C4-2B (cell line): ENCODE measurements at regions not wholly inside any gene's neighbourhood (a gene's known extent, or its start where the extent isn't known, plus 50 kb on each side); places are given as distances from the start of the nearest gene placed in this dataset.

Source experiments
- CTCF ChIP-seq: fragments of 450-650 bp; conservative IDR thresholded peaks from 2 replicates; pipeline ENCODE4 v1.5.1; 2017; ENCODE audit warnings: mild to moderate bottlenecking
- ZFX ChIP-seq: fragments of 450-650 bp; IDR thresholded peaks from 2 replicates; pipeline ENCODE4 v1.6.1; 2017

DNA sequence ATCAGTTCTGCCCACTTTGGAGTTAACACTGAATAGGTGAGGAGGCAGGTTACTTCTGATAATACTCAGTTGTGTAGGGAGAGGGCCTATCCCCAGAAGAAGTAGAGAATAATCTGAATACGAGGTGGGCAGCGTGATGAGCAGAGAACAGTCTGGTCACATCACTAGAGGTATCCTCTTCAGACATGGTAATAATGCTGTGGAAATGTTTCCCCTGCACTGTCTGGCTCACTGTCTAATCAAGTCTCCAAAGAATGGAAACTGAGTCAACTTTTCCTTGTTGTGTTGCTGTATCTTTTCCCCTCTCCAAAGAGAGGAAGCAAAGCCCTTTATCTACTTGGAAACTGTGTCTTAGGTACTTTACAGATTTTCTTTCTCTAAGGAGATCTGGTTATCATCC is 110.9 kb upstream of the ANKRD55 start:
- TF ChIP-seq CTCF = no peak
- no peak for TF ChIP-seq ZFX
